RCC 7860 (cell line): ENCODE measurements at regions not wholly inside any gene's neighbourhood (a gene's known extent, or its start where the extent isn't known, plus 50 kb on each side); places are given as distances from the start of the nearest gene placed in this dataset.

Experiments used
- DNase-seq: peaks from one replicate; pipeline ENCODE4 v3.0.0-alpha.2; 2015; ENCODE audit warnings: low spot score
- FAIRE-seq: peaks from 2 replicates; lab custom pipeline; 2012; peaks lifted over from hg19 to GRCh38; lab: Jason Lieb, UNC

DNA sequence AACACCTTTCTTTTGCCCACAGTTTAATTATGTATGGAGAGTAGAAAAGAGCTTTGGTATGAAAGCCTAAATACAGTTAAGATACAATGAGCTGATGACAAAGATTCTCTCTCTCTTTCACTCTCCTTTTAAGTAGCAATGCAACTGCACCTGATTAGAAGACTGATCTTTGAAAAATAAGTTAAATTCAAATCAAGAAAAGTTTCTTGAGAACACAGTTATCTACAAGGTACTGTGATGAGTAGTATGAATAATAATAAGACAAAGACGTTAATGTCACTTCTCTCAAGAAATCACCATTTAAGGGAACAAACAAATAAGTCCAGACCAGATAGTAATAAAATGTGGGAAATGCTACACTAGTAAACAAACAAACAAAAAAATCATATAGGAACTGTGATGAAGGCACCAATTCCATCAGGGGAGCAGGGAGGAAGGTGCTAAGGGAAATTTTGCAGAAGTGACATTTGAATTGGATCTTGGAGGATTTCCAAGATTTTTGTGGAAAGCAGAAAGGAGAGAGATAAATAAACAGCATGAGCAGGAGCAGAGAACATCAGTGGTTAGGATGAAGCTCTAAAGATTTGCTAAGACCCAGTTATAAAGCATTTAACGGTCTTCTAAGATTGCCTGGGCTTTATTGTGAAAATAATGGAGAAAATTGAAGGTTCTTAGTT is 65.2 kb upstream of the STK38L start:
- no peak for DNase-seq
- no peak for FAIRE-seq

DNA sequence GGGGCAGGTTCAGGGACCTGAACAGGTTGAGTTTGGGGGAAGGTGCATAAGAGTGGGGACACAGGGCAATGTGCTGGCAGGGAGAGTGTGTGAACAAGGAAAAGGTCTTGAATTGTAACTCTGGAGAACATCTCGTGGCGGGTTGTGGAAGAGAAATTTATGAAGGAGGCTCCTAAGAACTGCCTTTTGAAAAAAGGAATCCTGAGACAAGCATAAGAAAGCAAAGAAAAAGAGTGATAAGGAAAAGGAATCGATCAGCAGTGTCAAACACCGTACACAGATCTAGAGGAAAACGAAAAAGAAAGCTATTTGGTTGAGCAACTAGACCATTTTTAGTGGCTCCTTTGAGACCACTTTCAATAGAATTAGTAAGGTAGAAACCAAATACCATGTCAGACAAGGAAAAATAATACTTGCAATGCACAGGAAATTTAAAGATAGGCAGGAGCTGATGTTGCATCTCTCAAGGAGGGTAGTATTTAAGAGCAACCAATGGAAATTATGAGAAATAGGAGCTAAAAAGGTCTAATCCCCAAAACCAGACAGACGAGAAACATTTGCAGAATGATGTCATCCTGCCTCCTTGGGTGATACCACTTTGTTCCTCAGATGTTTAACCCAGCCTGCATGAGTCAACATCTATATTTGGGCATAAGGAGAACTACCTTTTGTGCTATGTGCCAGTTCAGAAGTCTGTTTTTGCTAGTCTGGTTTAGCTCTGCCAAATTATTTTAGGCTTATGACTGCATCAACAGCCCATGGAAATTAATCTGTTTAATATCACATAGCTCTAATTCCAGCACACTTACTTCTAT is 64.5 kb upstream of the STK38L start:
- DNase-seq (peak; percentile 88), FAIRE-seq (peak; percentile 95)

DNA sequence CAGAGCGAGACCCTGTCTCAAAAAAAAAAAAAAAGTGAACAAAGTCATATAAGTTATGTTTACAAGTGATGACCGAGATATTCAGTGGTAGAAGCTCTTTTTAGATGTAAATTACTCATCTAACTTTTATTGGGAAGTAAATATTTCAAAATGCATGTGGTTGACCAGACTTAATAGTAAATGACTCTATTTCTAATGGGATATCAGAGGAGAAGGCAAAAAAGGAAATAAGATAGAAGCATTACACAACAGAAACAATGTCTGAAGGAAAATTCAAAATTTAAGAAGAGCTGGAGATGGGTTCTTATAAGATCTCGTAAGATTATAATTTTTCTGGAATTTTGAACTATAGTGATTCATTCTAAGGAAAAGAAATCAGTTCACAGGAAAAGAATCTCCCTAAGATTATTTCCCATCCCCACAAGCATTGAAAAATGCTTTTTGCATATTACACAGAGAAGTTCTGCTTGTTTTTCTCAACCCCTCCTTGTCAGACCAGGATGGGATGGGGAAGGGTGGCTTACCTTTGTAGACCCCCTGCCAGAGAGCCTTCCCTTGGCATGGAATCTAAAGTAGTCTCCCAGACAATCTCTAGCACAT is 63.1 kb upstream of the STK38L start:
- no peak for FAIRE-seq
- no peak for DNase-seq

DNA sequence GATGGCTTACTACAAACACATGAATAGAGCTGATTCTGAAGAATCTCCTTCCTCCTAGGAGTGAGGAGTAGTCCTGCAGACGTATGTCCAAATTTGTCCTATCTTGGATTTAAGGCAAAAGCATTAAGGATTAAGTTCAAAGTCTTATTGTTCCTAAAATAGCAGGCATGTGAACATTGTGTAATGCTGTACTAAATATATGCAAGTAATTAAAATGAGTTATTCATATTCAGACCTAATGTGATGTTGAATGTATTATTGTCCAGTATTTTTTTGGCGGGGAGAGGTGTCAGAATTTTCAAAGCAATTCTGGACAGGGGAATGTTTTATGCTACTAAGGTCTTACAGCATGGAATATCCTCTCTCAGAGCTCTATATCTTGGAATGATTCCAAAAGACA is 60.7 kb upstream of the STK38L start:
- FAIRE-seq: no peak

DNA sequence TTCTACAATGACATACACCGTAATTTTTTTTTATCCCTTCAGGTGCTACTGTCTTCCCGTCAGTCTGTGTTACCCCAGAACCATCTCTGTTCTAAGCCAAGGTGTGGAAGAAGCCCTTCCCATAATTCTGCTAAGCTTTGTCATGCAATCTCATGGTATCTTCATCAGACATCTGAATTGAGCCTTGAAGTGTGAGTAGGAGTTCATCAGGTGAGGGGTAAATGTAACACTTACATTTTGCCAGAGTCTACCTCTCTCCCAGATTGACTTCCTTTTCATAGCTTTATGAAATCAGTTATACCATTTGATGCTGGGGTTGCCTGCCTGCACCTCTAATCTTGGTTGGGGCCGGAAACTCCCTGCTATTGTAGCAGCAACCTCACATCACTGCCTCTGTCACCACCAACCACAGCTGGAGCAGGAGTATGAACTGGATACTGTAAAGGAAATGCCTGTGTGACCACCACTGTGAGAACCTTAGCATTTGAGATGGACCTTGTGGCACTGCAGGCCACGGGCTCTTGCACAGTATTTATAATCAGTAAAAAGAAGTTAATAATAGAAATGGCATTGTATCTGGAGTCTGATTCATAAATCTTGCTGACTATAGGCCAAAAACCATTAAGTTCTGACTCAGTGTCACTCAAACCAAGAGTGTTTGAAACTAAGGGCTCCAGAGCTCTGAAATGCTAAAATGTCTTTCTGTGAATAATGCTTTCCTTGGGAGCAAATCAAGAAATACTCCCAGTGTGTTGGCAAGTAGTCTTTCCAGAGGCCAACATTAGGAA is 58.7 kb upstream of the STK38L start:
- DNase-seq: peak; percentile 70
- FAIRE-seq: peak; percentile 69

More for the DNA sequence above, 60.7 kb upstream of the STK38L start:
- DNase-seq: no peak

DNA sequence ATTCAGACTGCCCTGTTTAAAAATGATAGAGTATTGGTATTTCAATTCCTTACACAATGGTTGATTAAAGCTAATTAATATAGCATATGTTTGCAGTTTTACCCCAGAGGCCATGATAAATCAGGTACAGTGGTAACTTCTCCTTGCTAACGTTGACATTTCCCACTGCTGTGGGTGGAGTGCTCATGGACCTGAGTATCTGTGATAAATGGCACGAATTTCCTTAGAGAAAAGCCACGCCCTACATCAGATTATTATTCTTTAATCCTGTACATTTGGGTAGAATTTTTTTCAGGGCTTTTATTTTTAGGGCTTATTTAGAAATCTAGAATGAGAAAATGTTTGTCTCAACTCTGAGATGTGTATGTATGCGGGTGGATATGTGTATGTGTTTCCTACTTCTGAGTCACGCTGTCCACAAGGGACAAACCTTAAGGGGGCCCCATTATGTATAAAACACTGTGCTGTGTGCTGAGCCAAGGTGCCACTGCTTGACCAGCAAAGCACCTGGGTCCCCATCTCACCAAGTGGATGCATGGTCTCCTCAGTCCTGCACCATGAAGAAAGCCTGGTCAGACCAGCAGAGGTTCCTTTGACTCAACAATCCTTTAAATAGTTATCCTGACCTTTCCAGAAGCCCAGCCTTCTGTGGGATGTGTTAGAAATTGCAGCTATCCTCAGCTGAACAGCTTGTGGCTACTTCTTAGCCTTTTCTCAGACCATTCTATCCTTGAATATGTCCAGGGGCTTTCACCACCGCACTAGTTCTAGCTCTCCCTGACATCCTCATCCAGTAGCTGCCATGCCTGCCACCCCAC is 57.9 kb upstream of the STK38L start:
- no peak for FAIRE-seq
- DNase-seq: no peak

DNA sequence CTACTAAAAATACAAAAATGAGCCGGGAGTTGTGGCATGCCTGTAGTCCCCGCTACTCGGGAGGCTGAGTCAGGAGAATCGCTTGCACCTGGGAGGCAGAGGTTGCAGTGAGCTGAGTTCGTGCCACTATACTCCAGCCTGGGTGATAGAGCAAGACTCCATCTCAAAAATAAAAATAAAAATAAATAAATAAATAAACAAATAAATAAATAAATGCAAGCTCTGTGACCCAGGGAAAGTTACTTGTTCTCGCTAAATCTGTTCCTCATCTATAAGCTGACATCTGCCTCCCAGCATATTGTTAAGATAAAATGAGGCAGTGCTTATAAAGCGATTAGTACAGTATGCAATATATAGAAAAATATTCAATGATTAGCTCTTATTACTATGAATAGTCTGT is 56.4 kb upstream of the STK38L start:
- FAIRE-seq (no peak), DNase-seq (no peak)

DNA sequence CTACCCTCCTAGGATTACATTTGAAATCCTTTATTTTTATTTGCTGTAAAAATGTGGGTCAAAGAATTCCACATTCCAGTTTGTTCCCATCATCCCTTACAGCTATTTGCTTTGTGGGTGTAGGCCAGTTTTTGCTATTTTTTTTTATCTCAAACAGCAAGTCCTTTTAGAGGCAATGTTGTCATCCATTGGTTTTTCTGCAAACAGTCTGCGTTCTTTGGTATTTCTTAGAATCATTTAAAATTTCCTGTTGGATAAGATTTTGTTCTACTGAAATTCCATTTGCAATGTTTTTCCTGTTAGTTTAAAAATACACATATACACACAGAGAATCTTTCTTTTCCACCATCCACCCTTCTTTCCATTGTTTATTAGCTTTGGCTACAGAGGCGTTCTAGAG is 53.3 kb upstream of the STK38L start:
- FAIRE-seq (no peak), DNase-seq (no peak)

DNA sequence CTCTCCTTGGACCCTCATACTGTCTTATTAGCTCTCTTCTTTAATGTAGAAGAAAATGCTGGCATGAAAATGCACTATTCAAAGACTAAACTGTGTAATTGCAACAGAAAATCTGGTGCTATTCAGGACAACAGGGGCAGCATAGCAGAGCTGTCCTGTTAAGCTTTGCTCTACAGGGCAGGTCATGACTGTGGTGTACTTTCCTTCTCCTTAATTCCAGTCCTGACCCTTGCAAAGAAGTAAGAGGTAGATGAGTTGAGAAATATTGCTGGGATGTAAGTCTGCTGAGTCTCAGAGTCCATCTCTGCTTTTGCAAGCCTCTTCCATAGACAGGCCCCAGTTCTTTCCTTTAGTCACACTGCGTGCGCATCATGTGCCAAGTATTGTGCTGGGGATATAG is 52.6 kb upstream of the STK38L start:
- DNase-seq: no peak
- no peak for FAIRE-seq

DNA sequence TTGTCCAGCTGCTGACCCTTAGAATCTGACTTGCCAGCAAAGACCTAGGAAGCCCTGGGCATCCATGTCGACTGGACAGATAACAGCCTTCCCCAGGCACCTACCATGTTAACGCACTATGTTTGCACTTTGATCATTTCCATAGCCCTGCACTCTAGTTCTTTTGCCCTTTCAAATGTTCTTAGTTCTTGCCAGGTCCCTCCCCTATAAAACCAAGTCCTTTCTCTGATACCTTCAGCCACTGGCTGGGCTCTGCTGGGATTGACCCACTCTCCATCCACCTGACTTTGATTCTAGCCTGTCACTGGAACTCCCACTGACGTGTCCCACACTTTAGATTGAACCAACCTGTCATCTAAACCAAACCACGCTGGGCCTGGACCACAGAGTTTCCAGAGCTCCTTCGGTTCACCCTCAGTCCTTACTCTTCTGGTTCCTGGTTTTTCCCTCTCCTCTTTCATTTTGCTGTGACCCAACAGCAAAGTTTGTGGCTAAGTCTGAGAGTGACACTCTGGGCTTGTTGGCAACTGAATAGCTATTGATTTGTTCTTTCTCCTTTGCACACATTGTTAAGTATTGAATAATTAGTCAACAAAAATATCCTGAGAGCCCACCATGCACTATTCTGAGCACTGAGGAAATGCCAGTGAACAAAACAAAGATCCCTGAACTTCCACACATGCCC is 51.8 kb upstream of the STK38L start:
- FAIRE-seq (no peak), DNase-seq (no peak)

DNA sequence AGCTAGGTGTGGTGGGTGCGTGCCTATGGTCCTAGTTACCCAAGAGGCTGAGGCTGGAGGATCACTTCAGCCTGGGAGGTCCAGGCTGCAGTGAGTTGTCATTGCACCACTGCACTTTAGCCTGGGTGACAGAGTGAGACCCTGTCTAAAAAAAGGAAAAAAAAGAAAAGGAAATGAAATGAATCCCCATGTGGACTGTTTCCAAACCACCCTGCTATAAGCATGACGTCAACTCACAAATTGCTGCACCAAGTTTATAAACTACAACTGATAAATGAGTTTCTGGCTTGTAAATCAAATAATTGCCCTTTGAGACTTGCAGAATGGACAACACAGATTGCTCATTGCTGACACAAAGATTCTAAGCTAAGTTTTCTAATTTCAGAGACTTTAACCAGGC is 51.0 kb upstream of the STK38L start:
- DNase-seq (no peak), FAIRE-seq (no peak)

DNA sequence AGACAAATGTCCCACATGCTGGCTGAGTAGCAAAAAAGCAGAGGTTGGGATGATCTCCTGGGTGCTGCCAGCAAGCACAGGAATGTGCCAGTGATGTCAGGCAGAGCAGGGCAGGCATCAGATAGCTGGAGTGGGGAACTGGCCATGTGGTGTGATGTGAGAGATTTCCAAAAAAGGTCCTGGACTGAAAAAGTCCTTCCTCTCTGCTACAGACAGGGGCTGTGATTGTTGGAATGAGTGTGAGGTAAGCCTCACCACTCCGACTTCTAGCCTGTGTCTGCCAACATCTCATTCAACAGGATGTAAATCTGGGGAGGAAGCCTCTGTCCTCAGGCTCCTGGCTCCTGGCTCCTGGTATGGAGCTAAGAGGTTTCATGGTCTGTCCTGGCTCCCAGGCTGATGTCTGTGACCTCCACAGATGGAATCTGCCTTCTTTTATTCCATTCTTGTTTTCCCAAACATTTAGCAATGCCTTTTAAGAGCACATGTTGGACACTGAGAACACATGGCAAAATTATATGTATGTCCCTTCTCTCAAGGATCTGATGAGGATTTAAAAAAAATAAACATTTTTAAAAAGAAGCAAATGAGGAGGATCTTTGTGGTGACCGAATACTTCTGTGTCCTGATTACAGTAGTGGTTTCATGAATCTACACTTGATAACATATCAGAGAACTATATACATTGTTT is 50.1 kb upstream of the STK38L start:
- FAIRE-seq (no peak), DNase-seq (peak; percentile 39)
